HepG2 (cell line): ENCODE measurements at regions not wholly inside any gene's neighbourhood (a gene's known extent, or its start where the extent isn't known, plus 50 kb on each side); places are given as distances from the start of the nearest gene placed in this dataset.

Source experiments
- ATAC-seq: fragments of 200-7000 bp; cut with Tn5 transposase; 3 replicates; pipeline ENCODE4 v1.9.1; 2020; ENCODE audit warnings: mild to moderate bottlenecking, moderate library complexity
- BruUV-seq: library from RNA; stranded (reverse); fragments of 400-500 nt; replicated peaks from 2 replicates; lab custom pipeline; 2021; lab: Mats Ljungman, UMichigan
- CTCF ChIA-PET: fragments of 300-600 bp; formaldehyde crosslinking; extraction: SDS; loops from one replicate; lab custom pipeline; 2021; ENCODE audit warnings: low total read pairs, inconsistent platforms, low intra/inter-chr PET ratio; lab: Yijun Ruan, JAX
- POLR2A ChIA-PET: fragments of 350-600 bp; sonication (Branson Sonifier 250); formaldehyde crosslinking; loops from one replicate; lab custom pipeline; 2020; ENCODE audit warnings: antibody characterized with exemption, inconsistent platforms; lab: Yijun Ruan, JAX
- DNase-seq: peaks from one replicate; pipeline ENCODE4 v3.0.0-alpha.2; 2015; ENCODE audit warnings: low spot score
- FAIRE-seq: peaks from 3 replicates; lab custom pipeline; 2011; peaks lifted over from hg19 to GRCh38; lab: Jason Lieb, UNC
- H2AFZ ChIP-seq: one replicate; pipeline ENCODE4 v1.6.1; 2011; ENCODE audit warnings: low read length, inconsistent platforms
- H3K27ac ChIP-seq: fragments of 300-600 bp; 3 replicates; pipeline ENCODE4 v1.8.0; 2011; ENCODE audit warnings: mixed run types, mild to moderate bottlenecking, mixed read lengths, low read length, inconsistent platforms; ENCODE audit not compliant: insufficient read depth; ENCODE audit errors: extremely low read length
- H3K27me3 ChIP-seq, 2 experiments: fragments of 200-600 bp in 1 of 2; 2 replicates in 1 of 2; 3 replicates in 1 of 2; pipeline versions ENCODE4 v1.6.0 to v1.8.0; 2011; ENCODE audit warnings: low read length in 2 of 2, mild to moderate bottlenecking in 2 of 2, moderate library complexity in 2 of 2, inconsistent platforms in 1 of 2; ENCODE audit not compliant: insufficient read depth in 2 of 2, control insufficient read depth in 1 of 2
- H3K36me3 ChIP-seq, 2 experiments: fragments of 200-600 bp in 1 of 2; replicated peaks in 1 of 2; 2 replicates in 1 of 2; 3 replicates in 1 of 2; pipeline versions ENCODE4 v1.5.1 to v1.8.0; 2011; ENCODE audit warnings: low read length in 2 of 2, inconsistent platforms in 1 of 2; ENCODE audit not compliant: insufficient read depth in 2 of 2, control insufficient read depth in 1 of 2
- H3K4me1 ChIP-seq: 2 replicates; pipeline ENCODE4 v1.5.1; 2012; ENCODE audit warnings: low read length, inconsistent platforms; ENCODE audit not compliant: insufficient read depth
- H3K4me2 ChIP-seq: 2 replicates; pipeline ENCODE4 v1.6.0; 2011; ENCODE audit warnings: low read depth, low read length, inconsistent platforms
- H3K4me3 ChIP-seq, 3 experiments: fragments of 200-600 bp in 1 of 3; sonication (generic), shearing (Covaris generic) in 1 of 3; replicated peaks in 1 of 3; 2 replicates each; pipeline ENCODE4 v1.5.1; 2011 to 2016; ENCODE audit warnings: low read length in 3 of 3, inconsistent platforms in 2 of 3, low read depth in 2 of 3, mild to moderate bottlenecking in 2 of 3, control low read depth in 1 of 3, mixed read lengths in 1 of 3; ENCODE audit not compliant: insufficient read depth in 1 of 3
- H3K79me2 ChIP-seq: one replicate; pipeline ENCODE4 v1.6.1; 2011; ENCODE audit warnings: low read length, inconsistent platforms; ENCODE audit not compliant: insufficient read depth
- H3K9ac ChIP-seq: 2 replicates; pipeline ENCODE4 v1.6.0; 2011; ENCODE audit warnings: mild to moderate bottlenecking, low read depth, low read length, inconsistent platforms; ENCODE audit not compliant: insufficient read depth
- H3K9me3 ChIP-seq: 2 replicates; pipeline ENCODE4 v1.5.1; 2012; ENCODE audit warnings: mild to moderate bottlenecking, low read length
- H4K20me1 ChIP-seq: 2 replicates; pipeline ENCODE4 v1.6.0; 2011; ENCODE audit warnings: inconsistent platforms, mild to moderate bottlenecking, low read length, moderate library complexity; ENCODE audit not compliant: insufficient read depth
- DMAP1 ChIP-seq: IDR thresholded peaks from 2 replicates; pipeline ENCODE4 v1.6.1; 2016
- FOXP1 ChIP-seq, 2 experiments: fragments of 450-650 bp in 1 of 2; IDR thresholded peaks; 2 replicates each; pipeline ENCODE4 v1.6.1; 2017 to 2018; ENCODE audit warnings: antibody characterized with exemption in 1 of 2
- MAX ChIP-seq: IDR thresholded peaks from 2 replicates; pipeline ENCODE4 v1.6.1; 2012; ENCODE audit warnings: inconsistent platforms
- REXO4 ChIP-seq: sonication (generic); formaldehyde crosslinking; IDR thresholded peaks from 2 replicates; pipeline ENCODE4 v1.8.0; 2022; ENCODE audit warnings: missing genetic modification reagents, mild to moderate bottlenecking, borderline replicate concordance
- SOX5 ChIP-seq: IDR thresholded peaks from 2 replicates; pipeline ENCODE4 v1.6.1; 2016; ENCODE audit warnings: borderline replicate concordance
- SP4 ChIP-seq: sonication (generic); formaldehyde crosslinking; IDR thresholded peaks from 2 replicates; pipeline ENCODE4 v1.8.1; 2023; ENCODE audit warnings: mild to moderate bottlenecking, missing genetic modification reagents
- THAP11 ChIP-seq: IDR thresholded peaks from 2 replicates; pipeline ENCODE4 v1.6.1; 2016; ENCODE audit warnings: missing biosample characterization, missing genetic modification reagents
- XBP1 ChIP-seq: sonication (generic); formaldehyde crosslinking; IDR thresholded peaks from 2 replicates; pipeline ENCODE4 v1.5.0; 2020; ENCODE audit warnings: missing genetic modification reagents
- ZFP90 ChIP-seq: sonication (generic); formaldehyde crosslinking; IDR thresholded peaks from 2 replicates; pipeline ENCODE4 v1.8.0; 2022; ENCODE audit warnings: missing genetic modification reagents, mild to moderate bottlenecking, inconsistent platforms, borderline replicate concordance
- ZNF382 ChIP-seq: sonication (generic); formaldehyde crosslinking; IDR thresholded peaks from 2 replicates; pipeline ENCODE4 v1.5.0; 2020; ENCODE audit warnings: missing genetic modification reagents, mild to moderate bottlenecking, borderline replicate concordance
- WGBS: methylation state at CpG from one replicate; pipeline ENCODE4 v1.1.6; 2017; ENCODE audit warnings: low lambda C conversion rate; 5-methylcytosine and 5-hydroxymethylcytosine counted together
- in situ Hi-C: cut with HindIII; loops from 2 replicates; pipeline ENCODE4 v1.10.0; 2017; ENCODE audit warnings: low pct_unique_long_range_greater_than_20kb; ENCODE audit not compliant: extremely low pct_ligation_motif_present
- intact Hi-C: fragments of 100-400 bp; cut with micrococcal nuclease; formaldehyde crosslinking; loops from one replicate; pipeline ENCODE4 v1.10.0; 2022; ENCODE audit not compliant: unreplicated experiment
- TF ChIP-seq, protein P1 (sequence below): sonication (generic); formaldehyde crosslinking; IDR thresholded peaks from 2 replicates; pipeline ENCODE4 v1.5.0; 2020; ENCODE audit warnings: missing genetic modification reagents, mild to moderate bottlenecking, borderline replicate concordance
- TF ChIP-seq, protein P2 (sequence below): sonication (generic); formaldehyde crosslinking; IDR thresholded peaks from 2 replicates; pipeline ENCODE4 v1.4.0; 2020; ENCODE audit warnings: missing genetic modification reagents; ENCODE audit errors: not compliant biosample characterization
- TF ChIP-seq, protein P3 (sequence below): sonication (generic); formaldehyde crosslinking; IDR thresholded peaks from 2 replicates; pipeline ENCODE4 v1.4.0; 2020; ENCODE audit warnings: mild to moderate bottlenecking, missing genetic modification reagents, borderline replicate concordance
- TF ChIP-seq, protein P4 (sequence below): sonication (generic); formaldehyde crosslinking; IDR thresholded peaks from 2 replicates; pipeline ENCODE4 v1.8.0; 2022; ENCODE audit warnings: missing genetic modification reagents, mild to moderate bottlenecking, inconsistent platforms, borderline replicate concordance

- TF ChIP-seq MAX (no peak), XBP1 (CRISPR knock-in tag) (no peak), THAP11 (CRISPR knock-in tag) (no peak), FOXP1 (IDR thresholded peaks at IDR 0.05) (no peak), FOXP1 (CRISPR knock-in tag; IDR thresholded peaks at IDR 0.05) (no peak), SOX5 (CRISPR knock-in tag) (no peak), DMAP1 (CRISPR knock-in tag) (no peak)
- TF ChIP-seq, protein P1, sequence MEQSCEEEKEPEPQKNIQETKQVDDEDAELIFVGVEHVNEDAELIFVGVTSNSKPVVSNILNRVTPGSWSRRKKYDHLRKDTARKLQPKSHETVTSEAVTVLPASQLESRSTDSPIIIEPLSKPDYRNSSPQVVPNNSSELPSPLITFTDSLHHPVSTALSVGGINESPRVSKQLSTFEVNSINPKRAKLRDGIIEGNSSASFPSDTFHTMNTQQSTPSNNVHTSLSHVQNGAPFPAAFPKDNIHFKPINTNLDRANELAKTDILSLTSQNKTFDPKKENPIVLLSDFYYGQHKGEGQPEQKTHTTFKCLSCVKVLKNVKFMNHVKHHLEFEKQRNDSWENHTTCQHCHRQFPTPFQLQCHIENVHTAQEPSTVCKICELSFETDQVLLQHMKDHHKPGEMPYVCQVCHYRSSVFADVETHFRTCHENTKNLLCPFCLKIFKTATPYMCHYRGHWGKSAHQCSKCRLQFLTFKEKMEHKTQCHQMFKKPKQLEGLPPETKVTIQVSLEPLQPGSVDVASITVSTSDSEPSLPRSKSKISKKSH (CRISPR knock-in tag): no peak
- TF ChIP-seq, protein P2, sequence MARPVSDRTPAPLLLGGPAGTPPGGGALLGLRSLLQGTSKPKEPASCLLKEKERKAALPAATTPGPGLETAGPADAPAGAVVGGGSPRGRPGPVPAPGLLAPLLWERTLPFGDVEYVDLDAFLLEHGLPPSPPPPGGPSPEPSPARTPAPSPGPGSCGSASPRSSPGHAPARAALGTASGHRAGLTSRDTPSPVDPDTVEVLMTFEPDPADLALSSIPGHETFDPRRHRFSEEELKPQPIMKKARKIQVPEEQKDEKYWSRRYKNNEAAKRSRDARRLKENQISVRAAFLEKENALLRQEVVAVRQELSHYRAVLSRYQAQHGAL (CRISPR knock-in tag): no peak
Measured at GRCh38 chr2:8073916-8074315, 607.9 kb upstream of the ID2 start (continued).

DNA sequence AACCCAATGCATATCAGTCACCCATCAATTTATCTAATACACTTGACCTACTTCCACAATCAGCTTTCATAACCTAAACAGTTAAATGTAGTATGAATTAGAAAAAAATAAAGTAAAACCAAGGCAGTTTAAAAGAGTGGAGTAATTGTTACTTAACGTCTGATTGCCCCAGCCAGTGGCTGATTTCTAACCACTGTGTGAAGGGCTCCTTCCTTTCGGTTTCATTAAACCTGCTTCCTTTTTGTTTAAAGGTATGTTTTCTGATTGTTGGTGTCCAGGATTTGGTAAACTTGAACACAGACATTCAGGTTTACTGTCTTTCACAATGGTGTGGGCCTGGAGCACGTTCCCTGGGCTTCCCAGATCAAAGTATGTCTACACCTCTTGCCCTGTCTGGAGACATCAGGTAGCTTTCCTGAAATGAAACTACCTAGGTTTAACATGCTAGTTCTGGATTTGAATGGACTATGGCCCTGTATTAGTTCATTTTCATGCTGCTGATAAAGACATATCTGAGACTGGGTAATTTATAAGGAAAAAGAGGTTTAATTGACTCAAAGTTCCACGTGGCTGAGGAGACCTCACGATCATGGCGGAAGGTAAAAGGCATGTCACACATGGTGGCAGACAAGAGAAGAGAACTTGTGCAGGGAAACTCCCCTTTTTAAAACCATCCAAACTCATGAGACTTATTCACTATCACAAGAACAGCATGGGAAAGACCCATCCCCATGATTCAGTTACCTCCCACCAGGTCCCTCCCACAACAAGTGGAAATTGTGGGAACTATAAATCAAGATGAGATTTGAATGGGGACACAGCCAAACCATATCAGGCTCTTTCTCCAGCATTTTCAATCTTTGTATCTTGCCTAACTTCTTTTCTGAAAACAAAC lies 605.2 kb upstream of the ID2 start:
- 70% methylated on average over 6 of the region's 6 CpGs for WGBS
- intact Hi-C loops: no loop called here
- TF ChIP-seq ZFP90 (CRISPR knock-in tag): no peak
- no peak for TF ChIP-seq REXO4 (CRISPR knock-in tag)
- TF ChIP-seq, protein P3, sequence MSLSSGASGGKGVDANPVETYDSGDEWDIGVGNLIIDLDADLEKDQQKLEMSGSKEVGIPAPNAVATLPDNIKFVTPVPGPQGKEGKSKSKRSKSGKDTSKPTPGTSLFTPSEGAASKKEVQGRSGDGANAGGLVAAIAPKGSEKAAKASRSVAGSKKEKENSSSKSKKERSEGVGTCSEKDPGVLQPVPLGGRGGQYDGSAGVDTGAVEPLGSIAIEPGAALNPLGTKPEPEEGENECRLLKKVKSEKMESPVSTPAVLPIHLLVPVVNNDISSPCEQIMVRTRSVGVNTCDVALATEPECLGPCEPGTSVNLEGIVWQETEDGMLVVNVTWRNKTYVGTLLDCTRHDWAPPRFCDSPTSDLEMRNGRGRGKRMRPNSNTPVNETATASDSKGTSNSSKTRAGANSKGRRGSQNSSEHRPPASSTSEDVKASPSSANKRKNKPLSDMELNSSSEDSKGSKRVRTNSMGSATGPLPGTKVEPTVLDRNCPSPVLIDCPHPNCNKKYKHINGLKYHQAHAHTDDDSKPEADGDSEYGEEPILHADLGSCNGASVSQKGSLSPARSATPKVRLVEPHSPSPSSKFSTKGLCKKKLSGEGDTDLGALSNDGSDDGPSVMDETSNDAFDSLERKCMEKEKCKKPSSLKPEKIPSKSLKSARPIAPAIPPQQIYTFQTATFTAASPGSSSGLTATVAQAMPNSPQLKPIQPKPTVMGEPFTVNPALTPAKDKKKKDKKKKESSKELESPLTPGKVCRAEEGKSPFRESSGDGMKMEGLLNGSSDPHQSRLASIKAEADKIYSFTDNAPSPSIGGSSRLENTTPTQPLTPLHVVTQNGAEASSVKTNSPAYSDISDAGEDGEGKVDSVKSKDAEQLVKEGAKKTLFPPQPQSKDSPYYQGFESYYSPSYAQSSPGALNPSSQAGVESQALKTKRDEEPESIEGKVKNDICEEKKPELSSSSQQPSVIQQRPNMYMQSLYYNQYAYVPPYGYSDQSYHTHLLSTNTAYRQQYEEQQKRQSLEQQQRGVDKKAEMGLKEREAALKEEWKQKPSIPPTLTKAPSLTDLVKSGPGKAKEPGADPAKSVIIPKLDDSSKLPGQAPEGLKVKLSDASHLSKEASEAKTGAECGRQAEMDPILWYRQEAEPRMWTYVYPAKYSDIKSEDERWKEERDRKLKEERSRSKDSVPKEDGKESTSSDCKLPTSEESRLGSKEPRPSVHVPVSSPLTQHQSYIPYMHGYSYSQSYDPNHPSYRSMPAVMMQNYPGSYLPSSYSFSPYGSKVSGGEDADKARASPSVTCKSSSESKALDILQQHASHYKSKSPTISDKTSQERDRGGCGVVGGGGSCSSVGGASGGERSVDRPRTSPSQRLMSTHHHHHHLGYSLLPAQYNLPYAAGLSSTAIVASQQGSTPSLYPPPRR: no peak
- TF ChIP-seq, protein P4, sequence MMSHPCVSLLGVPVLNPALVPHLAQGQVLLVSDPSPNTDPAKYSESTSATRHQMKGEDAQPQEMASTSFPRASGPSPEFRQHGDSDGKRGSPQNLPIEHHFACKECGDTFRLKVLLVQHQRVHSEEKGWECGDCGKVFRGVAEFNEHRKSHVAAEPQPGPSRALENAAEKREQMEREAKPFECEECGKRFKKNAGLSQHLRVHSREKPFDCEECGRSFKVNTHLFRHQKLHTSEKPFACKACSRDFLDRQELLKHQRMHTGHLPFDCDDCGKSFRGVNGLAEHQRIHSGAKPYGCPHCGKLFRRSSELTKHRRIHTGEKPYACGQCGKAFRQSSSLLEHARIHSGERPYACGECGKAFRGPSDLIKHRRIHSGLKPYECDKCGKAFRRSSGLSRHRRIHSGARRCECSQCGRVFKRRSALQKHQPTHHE (CRISPR knock-in tag): no peak
- no peak for TF ChIP-seq ZNF382 (CRISPR knock-in tag)
- TF ChIP-seq SP4 (CRISPR knock-in tag): no peak

More for the DNA sequence above, 605.2 kb upstream of the ID2 start:
- ATAC-seq (no peak), FAIRE-seq (no peak), DNase-seq (no peak)
- peak overlapping the region; percentile 80 for H2AFZ ChIP-seq
- no peaks in the 10 kb centered on the region for H3K79me2 ChIP-seq
- no peak overlapping the region for H3K27ac ChIP-seq
- H3K9ac ChIP-seq: no peak overlapping the region
- peaks cover 23% of the 10 kb centered on the region for H3K4me1 ChIP-seq
- ChIA-PET CTCF (no interaction called here), POLR2A (no interaction called here)
- no peaks in the 10 kb centered on the region for H3K36me3 ChIP-seq
- no peak overlapping the region for H3K4me2 ChIP-seq
- no peaks in the 10 kb centered on the region for H4K20me1 ChIP-seq
- in situ Hi-C loops: no loop called here
- H3K9me3 ChIP-seq: no peaks in the 10 kb centered on the region
- H3K4me3 ChIP-seq: no peak overlapping the region
- BruUV-seq: no TSS peak
- no peaks in the 10 kb centered on the region; a peak in 1 of 5 replicates for H3K27me3 ChIP-seq
